GM19438 (cell line): ENCODE measurements at regions not wholly inside any gene's neighbourhood (a gene's known extent, or its start where the extent isn't known, plus 50 kb on each side); places are given as distances from the start of the nearest gene placed in this dataset.

Experiments
- ATAC-seq: cut with Tn5 transposase; IDR thresholded peaks from one replicate; pipeline ENCODE4 v1.9.1; 2021; ENCODE audit warnings: low read depth; ENCODE audit not compliant: unreplicated experiment

DNA sequence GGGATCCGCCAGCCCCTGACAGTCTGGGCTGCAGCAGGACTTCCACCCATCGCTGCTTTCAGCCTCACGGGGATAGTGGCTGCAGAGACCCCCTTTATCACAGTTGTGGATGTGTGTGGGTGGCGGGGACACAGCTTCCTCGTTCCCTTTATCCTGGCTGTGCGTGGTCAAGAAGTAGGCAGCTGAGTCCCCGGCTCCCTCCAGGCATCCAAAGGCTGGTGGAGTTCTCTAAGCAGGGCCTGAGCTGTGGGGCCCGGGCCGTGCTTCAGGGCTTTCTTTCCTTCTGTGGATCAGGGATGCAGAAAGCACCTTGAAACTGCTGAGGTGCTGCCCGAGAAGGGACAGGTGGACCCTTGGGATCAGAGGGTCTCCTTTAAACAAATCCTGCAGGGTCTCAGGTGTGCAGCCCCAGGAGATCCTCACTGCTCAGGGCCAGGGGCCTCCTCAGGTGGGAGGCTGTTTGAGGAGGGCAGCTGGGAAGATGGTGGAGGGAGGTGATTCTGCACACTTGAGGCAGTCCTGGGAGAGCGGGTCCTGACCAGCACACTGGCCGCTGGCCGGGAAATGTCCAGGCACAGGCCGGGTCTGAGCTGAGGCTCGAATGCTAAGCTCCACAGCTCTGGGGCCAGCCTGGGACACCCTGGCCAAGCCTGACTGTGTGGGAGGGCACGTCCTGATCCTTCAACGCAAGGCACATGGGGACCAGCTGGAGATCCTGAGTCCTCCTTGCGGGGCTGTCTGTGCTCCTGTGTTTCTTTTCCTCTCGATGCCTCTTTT is 1024.3 kb downstream of the BRD1 start:
- ATAC-seq: no peak

DNA sequence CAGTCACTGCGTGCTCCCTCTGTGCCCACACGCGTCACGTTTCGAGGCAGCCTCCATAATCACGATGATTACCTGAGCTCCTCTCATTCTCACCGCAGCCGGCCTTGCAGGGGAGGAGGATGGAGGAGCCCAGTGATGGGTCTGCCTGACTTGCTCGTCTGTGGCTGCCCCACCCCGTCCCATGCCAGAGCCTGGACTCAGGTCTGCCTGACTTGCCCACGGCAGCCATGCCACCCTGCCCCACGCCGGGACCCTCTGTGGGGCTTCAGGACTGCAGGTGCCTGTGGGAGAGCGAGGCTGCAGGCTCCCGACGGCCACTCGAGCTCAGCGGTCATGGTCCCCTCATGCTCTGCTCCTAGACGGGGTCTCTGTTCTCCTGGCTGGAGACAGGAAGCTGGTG is 1025.1 kb downstream of the BRD1 start:
- no peak for ATAC-seq

DNA sequence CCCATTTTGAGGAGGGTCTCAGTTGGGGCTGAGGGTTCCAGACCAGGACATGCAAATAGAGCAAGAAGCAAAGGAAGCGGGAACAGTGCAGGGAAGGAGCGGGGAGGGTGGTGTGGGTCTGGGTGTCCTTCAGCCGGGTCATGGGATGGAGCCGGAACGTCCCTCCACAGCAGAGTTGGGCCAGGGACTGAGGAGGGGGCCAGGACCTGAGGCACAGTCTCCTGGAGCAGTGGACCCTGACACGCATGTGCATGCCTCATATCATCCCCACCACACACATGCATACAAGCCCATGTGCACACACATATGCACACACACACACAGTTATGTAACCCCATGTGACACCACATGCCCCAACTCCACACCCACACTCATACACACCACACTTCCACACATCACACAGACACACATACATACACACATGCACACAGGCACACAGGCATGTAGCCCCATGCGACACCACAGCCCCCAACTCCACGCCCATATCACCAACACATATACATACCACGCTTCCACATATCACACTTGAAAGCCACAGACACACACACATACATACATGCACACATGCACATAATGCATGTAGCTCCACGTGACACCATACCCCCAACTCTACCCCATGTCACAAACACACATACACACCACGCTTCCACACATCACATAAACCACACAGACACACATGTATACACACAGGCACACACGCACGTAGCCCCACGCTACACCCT is 1026.6 kb downstream of the BRD1 start:
- no peak for ATAC-seq

- ATAC-seq: no peak
Measured at GRCh38 chr22:48800036-48800885, 1027.4 kb downstream of the BRD1 start.

- ATAC-seq: no peak
Measured at GRCh38 chr22:48799227-48799970, 1028.3 kb downstream of the BRD1 start.

GRCh38 chr22:48798281-48799226 is 1029.1 kb downstream of the BRD1 start:
- no peak for ATAC-seq

- ATAC-seq: no peak
Measured at GRCh38 chr22:48797731-48798130, 1029.9 kb downstream of the BRD1 start.

DNA sequence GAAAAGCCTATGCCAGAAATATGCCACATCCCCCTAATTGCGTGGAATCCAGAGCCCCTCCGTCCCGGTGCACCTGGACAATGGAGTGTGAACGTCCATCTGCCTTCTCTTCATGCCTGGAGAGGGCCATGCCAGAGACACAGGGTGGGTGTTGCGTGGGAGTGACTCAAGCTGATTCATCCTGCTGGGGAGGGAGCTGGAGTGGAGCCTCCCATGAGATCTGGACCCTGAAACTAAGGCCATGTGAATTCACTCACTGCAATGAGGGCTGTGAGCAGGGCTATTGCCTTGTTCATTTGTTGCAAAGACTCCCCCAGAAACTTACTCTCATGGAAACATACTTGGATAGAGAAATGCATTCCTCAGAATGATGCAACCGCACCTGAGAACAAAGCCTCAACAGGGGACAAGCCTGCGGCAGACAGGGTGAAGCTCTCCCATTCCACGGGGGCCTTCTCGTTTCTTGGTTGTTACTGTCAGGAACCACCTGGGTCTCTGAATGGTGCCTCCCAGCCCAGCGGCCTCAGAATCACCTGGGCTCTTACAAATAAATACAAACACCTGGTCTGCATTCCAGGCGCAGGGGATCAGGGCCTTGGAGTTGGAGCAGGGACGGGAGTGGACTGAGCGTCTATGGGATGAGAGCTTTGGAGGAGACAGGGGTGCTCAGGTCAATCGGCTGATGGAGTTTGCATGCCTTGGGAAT is 1031.2 kb downstream of the BRD1 start:
- no peak for ATAC-seq

DNA sequence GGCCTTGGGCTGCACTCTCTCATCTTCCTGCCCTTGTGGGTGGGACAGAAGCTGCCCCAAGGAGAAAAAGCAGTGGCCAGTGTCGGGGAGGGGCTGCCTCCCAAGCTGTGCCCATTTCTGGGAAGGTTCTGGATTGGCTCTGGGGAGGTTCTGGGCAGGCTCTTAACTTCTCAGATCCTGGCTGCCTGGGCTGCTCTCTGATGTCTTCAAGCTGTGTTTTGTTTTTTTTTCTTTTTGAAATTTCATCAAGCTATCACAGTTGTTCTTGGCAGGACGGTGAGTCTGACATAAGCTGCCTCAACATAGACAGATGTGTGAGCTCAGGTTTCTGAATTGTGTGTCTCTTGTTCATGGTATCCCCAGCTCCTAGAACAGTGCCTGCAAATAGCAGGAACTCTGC is 1032.0 kb downstream of the BRD1 start:
- ATAC-seq: no peak

GRCh38 chr22:48794906-48795305 is 1032.8 kb downstream of the BRD1 start:
- no peak for ATAC-seq

DNA sequence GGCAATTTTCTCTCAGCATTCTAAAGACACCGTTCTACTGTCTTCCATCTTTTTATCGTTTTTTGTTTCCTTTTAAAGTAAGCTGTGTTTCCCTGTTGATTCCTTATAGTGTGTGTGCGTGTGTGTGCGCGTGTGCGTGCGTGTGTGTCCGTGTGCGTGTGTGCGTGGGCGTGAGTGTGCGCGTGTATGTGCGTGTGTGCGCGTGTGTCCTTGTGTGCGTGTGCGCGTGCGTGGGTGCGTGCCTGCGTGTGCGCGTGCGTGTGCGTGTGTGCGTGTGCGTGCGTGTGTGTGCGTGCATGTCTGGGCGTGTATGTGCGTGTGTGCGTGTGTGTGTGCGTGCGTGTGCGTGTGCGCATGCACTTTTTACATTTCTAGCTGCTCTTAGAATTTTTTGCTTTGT is 1033.7 kb downstream of the BRD1 start:
- ATAC-seq: no peak

DNA sequence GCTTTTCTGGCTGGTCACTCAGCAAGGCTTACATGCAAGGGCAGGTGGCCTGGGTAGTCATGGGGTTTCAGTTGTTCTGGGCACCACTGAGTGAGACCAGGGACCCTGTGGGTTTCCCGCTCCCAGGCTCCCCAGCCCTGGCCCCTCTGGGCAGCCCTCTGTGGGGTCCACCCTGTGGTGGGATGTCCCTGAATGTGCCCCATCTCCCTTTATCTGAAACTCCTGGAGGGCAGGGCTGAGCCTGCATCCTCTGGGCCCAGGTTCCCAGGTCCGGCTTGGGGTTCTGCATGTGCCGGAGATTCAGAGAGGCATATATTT is 1041.0 kb downstream of the BRD1 start:
- ATAC-seq: no peak

GRCh38 chr22:48785792-48786678 is 1041.6 kb downstream of the BRD1 start:
- ATAC-seq: no peak

GRCh38 chr22:48784701-48785503 is 1042.8 kb downstream of the BRD1 start:
- ATAC-seq: no peak

DNA sequence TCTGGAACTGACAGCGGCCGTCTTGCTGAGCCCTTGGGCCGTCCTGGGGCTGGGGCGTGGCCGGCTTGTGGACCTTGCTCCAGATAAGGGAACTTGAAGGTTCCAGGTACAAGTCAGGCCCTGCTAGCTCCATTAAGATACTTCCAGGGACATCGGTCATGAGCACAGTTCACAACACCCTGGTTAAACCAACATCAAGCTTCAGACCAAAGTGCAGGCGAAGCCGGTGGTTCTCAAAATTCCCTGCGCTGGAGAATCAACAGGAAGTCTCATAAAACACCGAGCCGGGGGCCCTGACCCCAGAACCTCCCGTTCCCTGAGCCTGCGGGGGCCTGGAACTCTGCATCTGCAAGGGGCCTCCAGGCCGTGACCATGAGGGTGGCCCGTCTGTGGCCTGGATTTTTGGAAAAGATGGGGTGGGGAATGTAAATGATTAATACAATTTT is 1043.8 kb downstream of the BRD1 start:
- no peak for ATAC-seq

DNA sequence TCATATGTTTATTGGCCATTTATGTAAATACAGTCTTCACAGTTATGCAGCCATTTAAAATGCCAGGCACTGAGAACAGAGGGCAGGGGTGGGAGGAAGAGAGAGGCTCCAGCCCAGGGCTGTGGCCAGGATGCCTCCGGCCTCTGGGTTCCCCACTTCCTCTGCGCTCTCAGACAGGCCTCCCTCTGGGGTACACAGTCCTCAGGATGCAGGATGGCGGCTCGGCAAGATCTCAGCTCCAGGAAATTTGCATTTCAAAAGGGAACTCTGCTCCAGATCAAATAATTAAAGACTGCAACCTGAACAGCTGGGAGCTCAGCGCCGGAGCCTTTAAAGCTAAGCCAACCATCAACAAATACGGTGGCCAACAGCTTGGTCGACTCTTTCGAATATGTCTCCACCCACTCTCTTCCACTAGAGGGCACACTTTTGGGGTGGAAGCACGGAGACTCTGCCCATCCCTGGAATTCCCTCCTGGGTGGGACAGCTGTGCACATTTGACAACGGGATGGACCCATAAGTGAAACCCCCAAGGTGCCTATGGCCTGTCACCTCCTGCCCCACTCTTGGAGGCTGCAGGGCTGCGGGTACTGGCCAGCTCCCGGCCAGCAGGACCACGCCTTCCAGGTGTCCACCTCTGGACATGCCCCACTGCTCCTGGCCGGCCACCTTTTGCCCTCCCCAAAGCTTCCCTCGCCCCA is 1044.7 kb downstream of the BRD1 start:
- no peak for ATAC-seq

- no peak for ATAC-seq
Measured at GRCh38 chr22:48782326-48782725, 1045.3 kb downstream of the BRD1 start.
